Gastrocnemius medialis (tissue), 4 donors: ENCODE measurements at regions not wholly inside any gene's neighbourhood (a gene's known extent, or its start where the extent isn't known, plus 50 kb on each side); places are given as distances from the start of the nearest gene placed in this dataset.

Experiments used
- POLR2A ChIP-seq, 2 donors: fragments of 450-650 bp; IDR thresholded peaks; one replicate each; pipeline ENCODE4 v1.6.1; 2017; ENCODE audit warnings: antibody characterized with exemption in 2 of 2, mild to moderate bottlenecking in 2 of 2, moderate library complexity in 2 of 2
- TF ChIP-seq, protein P1 (sequence below), 5 experiments: fragments of 450-650 bp in 3 of 5; fragments of 200-600 bp in 2 of 5; sonication (generic) in 2 of 5; IDR thresholded peaks in 4 of 5; conservative IDR thresholded peaks in 1 of 5; 1 replicate in 4 of 5; 2 replicates in 1 of 5; pipeline ENCODE4 v1.5.1; 2016 to 2019; ENCODE audit warnings: antibody characterized with exemption in 5 of 5, mild to moderate bottlenecking in 3 of 5, moderate library complexity in 3 of 5

DNA sequence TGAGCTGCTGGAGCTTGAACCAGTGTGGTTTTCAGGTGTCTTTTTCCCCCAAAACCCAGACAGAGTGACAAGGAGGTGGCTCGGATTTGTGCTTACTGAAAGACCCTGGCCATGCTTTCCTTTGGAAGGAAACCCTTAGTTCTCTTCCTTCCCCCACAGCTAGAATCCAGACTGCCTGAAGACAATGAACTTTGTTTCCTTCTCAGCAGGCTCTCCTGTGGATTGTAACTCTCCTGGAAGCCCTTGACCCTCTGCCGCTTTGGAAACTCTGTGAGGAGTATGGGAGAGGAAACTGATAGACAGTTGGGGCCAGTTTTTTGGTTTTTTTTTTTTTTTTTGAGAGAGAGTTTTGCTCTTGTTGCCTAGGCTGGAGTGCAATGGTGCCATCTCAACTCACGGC lies 62.1 kb upstream of the SESN3 start:
- TF ChIP-seq, protein P1, sequence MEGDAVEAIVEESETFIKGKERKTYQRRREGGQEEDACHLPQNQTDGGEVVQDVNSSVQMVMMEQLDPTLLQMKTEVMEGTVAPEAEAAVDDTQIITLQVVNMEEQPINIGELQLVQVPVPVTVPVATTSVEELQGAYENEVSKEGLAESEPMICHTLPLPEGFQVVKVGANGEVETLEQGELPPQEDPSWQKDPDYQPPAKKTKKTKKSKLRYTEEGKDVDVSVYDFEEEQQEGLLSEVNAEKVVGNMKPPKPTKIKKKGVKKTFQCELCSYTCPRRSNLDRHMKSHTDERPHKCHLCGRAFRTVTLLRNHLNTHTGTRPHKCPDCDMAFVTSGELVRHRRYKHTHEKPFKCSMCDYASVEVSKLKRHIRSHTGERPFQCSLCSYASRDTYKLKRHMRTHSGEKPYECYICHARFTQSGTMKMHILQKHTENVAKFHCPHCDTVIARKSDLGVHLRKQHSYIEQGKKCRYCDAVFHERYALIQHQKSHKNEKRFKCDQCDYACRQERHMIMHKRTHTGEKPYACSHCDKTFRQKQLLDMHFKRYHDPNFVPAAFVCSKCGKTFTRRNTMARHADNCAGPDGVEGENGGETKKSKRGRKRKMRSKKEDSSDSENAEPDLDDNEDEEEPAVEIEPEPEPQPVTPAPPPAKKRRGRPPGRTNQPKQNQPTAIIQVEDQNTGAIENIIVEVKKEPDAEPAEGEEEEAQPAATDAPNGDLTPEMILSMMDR (IDR thresholded peaks at IDR 0.05 in 4 of 5, conservative IDR thresholded peaks at IDR 0.05 in 1 of 5): no peak
- TF ChIP-seq POLR2A (IDR thresholded peaks at IDR 0.05): no peak
